Gastrocnemius medialis (tissue), 4 donors: ENCODE measurements at regions not wholly inside any gene's neighbourhood (a gene's known extent, or its start where the extent isn't known, plus 50 kb on each side); places are given as distances from the start of the nearest gene placed in this dataset.

Source experiments
- CTCF ChIP-seq, 5 experiments: fragments of 450-650 bp in 3 of 5; fragments of 200-600 bp in 2 of 5; sonication (generic) in 2 of 5; IDR thresholded peaks in 4 of 5; conservative IDR thresholded peaks in 1 of 5; 1 replicate in 4 of 5; 2 replicates in 1 of 5; pipeline ENCODE4 v1.5.1; 2016 to 2019; ENCODE audit warnings: antibody characterized with exemption in 5 of 5, mild to moderate bottlenecking in 3 of 5, moderate library complexity in 3 of 5
- POLR2A ChIP-seq, 2 donors: fragments of 450-650 bp; IDR thresholded peaks; one replicate each; pipeline ENCODE4 v1.6.1; 2017; ENCODE audit warnings: antibody characterized with exemption in 2 of 2, mild to moderate bottlenecking in 2 of 2, moderate library complexity in 2 of 2

- TF ChIP-seq POLR2A (IDR thresholded peaks at IDR 0.05) = no peak
- peak in 4 of 5 experiments; percentile 23 to 62 (median 44) for TF ChIP-seq CTCF (IDR thresholded peaks at IDR 0.05 in 4 of 5, conservative IDR thresholded peaks at IDR 0.05 in 1 of 5)
Measured at GRCh38 chr9:13688990-13689600, 409.6 kb upstream of the MPDZ start.
